GM21723 (cell line): ENCODE measurements at regions not wholly inside any gene's neighbourhood (a gene's known extent, or its start where the extent isn't known, plus 50 kb on each side); places are given as distances from the start of the nearest gene placed in this dataset.
"Not testable (repeated sequence)": the region's sequence is repeated elsewhere in the genome, so short reads cannot be mapped to it uniquely, and the experiment has no call there.

Source experiments
- ATAC-seq: cut with Tn5 transposase; IDR thresholded peaks from one replicate; pipeline ENCODE4 v1.9.1; 2021; ENCODE audit warnings: mild to moderate bottlenecking, moderate library complexity; ENCODE audit not compliant: unreplicated experiment

DNA sequence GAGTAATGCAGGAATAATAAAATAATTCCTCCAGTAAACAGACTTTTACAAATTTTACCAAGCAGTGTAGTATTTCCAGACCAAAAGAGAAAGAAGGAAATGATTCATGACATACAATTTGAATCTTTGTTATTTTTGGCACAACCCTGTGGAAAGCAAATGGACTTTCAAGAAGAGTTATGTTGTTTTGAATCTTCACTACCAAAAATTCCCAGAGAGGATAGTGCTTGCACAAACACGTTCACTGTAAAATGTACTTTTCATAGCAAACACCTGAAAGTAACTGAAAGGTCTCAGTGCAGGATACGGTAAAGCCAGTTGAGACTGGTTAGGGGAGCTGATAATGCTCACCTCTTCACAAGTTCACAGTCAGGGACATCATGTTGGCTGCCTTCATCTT is 107.1 kb downstream of the USP22 start:
- no peak for ATAC-seq

DNA sequence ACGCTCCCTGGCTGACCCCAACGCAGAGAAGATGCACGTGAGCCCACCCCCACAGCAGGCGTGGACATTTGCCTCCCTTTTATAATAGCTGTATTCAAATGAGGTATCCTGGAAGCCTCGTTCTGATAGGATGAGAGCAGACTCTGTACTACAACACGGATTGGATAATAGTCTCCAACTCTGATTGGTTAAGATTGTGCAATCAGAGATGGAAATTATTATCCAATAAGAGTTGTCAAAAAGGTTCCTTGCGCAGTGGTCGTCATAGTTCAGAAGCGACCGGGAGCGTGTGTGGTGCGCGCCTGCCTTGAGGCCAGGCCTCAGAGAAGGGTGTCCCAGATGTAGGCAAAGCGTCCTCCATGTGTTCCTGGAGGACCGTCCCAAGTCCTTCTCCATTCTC is 104.6 kb downstream of the USP22 start:
- no peak for ATAC-seq

- ATAC-seq: no peak
These were observed 103.7 kb downstream of the USP22 start for GRCh38 chr17:20938988-20939615.

DNA sequence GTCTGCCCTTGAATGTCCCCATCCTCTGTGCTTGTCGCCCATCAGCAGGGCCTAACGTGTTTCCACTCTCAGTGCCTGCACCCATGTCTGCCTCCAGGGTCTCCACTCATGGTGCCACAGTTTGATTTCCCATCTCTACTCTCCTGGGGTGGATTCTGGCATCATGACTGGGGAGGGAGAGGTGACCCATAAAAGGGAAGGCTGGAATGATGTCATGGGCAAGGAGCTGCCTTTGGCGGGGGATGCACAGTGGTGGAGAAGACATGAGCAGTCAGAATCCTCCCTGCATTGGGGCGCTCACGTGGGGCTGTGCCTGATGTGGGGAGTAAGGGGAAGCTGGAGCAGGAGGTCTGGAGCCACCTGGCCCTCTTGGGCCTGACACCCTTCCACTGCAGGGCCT is 100.9 kb downstream of the USP22 start:
- ATAC-seq: no peak

- no peak for ATAC-seq
These were observed 98.6 kb downstream of the USP22 start for GRCh38 chr17:20944014-20944865.

- ATAC-seq: not testable (repeated sequence)
These were observed 95.1 kb downstream of the USP22 start for GRCh38 chr17:20947708-20948107.

DNA sequence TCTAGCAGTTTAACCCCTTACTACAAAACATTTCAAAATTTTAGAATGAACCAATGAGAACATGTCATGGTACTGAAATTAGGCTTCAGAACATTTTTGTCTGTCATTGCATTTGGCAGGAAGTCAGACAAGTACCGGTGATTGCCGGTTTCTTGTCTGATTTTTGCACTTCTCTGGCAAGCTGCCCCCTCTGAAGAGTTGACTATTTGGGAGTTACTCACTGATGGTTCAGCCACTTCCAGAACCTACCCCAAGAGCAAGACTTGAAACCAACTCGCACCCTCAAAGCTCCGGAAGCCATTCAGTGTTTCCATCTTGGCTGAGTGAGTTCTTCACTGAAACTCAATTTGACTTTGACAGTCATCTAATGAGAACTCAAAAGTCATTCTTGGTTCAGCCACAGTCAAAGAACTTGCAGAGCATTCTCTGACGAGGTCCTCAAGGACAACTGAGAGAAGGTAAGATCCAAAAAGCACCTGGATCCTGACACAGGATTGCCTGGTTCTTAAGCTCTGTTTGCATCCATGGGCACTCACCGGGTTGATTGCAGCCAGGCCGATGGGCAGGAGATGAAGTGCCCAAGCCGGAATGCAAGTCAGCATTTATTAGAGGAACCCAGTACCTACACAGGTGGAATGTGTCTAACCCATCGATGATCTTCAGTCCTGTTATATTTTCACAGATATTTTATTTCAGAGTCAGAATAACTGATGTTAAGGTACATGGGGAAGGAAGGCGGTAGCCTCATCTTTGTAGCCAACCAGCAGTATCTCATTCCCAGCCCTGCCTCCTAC is 93.6 kb downstream of the USP22 start:
- no peak for ATAC-seq
